ENCODE measurements at regions not wholly inside any gene's neighbourhood (a gene's known extent, or its start where the extent isn't known, plus 50 kb on each side); places are given as distances from the start of the nearest gene placed in this dataset.
"Not testable (repeated sequence)": the region's sequence is repeated elsewhere in the genome, so short reads cannot be mapped to it uniquely, and the experiment has no call there.

GRCh38 chr1:180749-181205 is 270.7 kb downstream of the OR4F29 start:
- not testable (repeated sequence) for H3K4me3 ChIP-seq; H3K27ac ChIP-seq; H3K27me3 ChIP-seq; H3K9me3 ChIP-seq (ENCODE audit: low read depth); H3K4me1 ChIP-seq (ENCODE audit: low read depth); H3K36me3 ChIP-seq
- peak in 1 of 2 donors; percentile 8 for DNase-seq (ENCODE audit: low read depth in 1 of 2, low spot score in 1 of 2)

GRCh38 chr1:138842-139241 is 312.6 kb downstream of the OR4F29 start:
- not testable (repeated sequence) for H3K9me3 ChIP-seq (ENCODE audit: low read depth); H3K36me3 ChIP-seq; H3K4me3 ChIP-seq; DNase-seq (ENCODE audit: low read depth in 1 of 2, low spot score in 1 of 2); H3K27ac ChIP-seq; H3K27me3 ChIP-seq; H3K4me1 ChIP-seq (ENCODE audit: low read depth)

GRCh38 chr1:137664-138063 is 313.8 kb downstream of the OR4F29 start:
- not testable (repeated sequence) for H3K4me3 ChIP-seq; H3K36me3 ChIP-seq; H3K4me1 ChIP-seq (ENCODE audit: low read depth); H3K27me3 ChIP-seq; H3K27ac ChIP-seq; DNase-seq (ENCODE audit: low read depth in 1 of 2, low spot score in 1 of 2); H3K9me3 ChIP-seq (ENCODE audit: low read depth)

- H3K36me3 ChIP-seq; H3K4me3 ChIP-seq; H3K27me3 ChIP-seq; H3K27ac ChIP-seq; H3K4me1 ChIP-seq (ENCODE audit: low read depth); H3K9me3 ChIP-seq (ENCODE audit: low read depth); DNase-seq (ENCODE audit: low read depth in 1 of 2, low spot score in 1 of 2): not testable (repeated sequence)
Observed at GRCh38 chr1:136344-136932, 315.0 kb downstream of the OR4F29 start.

GRCh38 chr1:134936-135335 is 316.5 kb downstream of the OR4F29 start:
- not testable (repeated sequence) for H3K27me3 ChIP-seq; H3K9me3 ChIP-seq (ENCODE audit: low read depth); H3K27ac ChIP-seq; H3K4me1 ChIP-seq (ENCODE audit: low read depth); DNase-seq (ENCODE audit: low read depth in 1 of 2, low spot score in 1 of 2); H3K36me3 ChIP-seq; H3K4me3 ChIP-seq

GRCh38 chr1:118440-118839 is 333.0 kb downstream of the OR4F29 start:
- not testable (repeated sequence) for H3K4me1 ChIP-seq (ENCODE audit: low read depth); H3K27ac ChIP-seq; H3K9me3 ChIP-seq (ENCODE audit: low read depth); DNase-seq (ENCODE audit: low read depth in 1 of 2, low spot score in 1 of 2); H3K4me3 ChIP-seq; H3K36me3 ChIP-seq; H3K27me3 ChIP-seq

GRCh38 chr1:115534-115933 is 335.9 kb downstream of the OR4F29 start:
- not testable (repeated sequence) for H3K27ac ChIP-seq; H3K9me3 ChIP-seq (ENCODE audit: low read depth); H3K36me3 ChIP-seq; H3K4me3 ChIP-seq; DNase-seq (ENCODE audit: low read depth in 1 of 2, low spot score in 1 of 2); H3K4me1 ChIP-seq (ENCODE audit: low read depth); H3K27me3 ChIP-seq

GRCh38 chr1:104776-105175 is 346.7 kb downstream of the OR4F29 start:
- H3K27me3 ChIP-seq; H3K4me3 ChIP-seq; H3K36me3 ChIP-seq; H3K27ac ChIP-seq; DNase-seq (ENCODE audit: low read depth in 1 of 2, low spot score in 1 of 2); H3K4me1 ChIP-seq (ENCODE audit: low read depth); H3K9me3 ChIP-seq (ENCODE audit: low read depth): not testable (repeated sequence)

GRCh38 chr1:99481-99880 is 352.0 kb downstream of the OR4F29 start:
- not testable (repeated sequence) for H3K4me3 ChIP-seq; H3K4me1 ChIP-seq (ENCODE audit: low read depth); H3K36me3 ChIP-seq; H3K9me3 ChIP-seq (ENCODE audit: low read depth); DNase-seq (ENCODE audit: low read depth in 1 of 2, low spot score in 1 of 2); H3K27me3 ChIP-seq; H3K27ac ChIP-seq

- not testable (repeated sequence) for H3K27me3 ChIP-seq
Observed at GRCh38 chr1:98811-99210, 352.7 kb downstream of the OR4F29 start.

GRCh38 chr1:91279-91678 is 360.2 kb downstream of the OR4F29 start:
- H3K4me1 ChIP-seq (ENCODE audit: low read depth); H3K36me3 ChIP-seq; H3K27ac ChIP-seq; H3K4me3 ChIP-seq; DNase-seq (ENCODE audit: low read depth in 1 of 2, low spot score in 1 of 2); H3K9me3 ChIP-seq (ENCODE audit: low read depth); H3K27me3 ChIP-seq: not testable (repeated sequence)

More at GRCh38 chr1:98811-99210, 352.7 kb downstream of the OR4F29 start:
- not testable (repeated sequence) for H3K36me3 ChIP-seq; H3K4me3 ChIP-seq; H3K9me3 ChIP-seq (ENCODE audit: low read depth); H3K4me1 ChIP-seq (ENCODE audit: low read depth); DNase-seq (ENCODE audit: low read depth in 1 of 2, low spot score in 1 of 2); H3K27ac ChIP-seq

GRCh38 chr1:88110-88509 is 363.4 kb downstream of the OR4F29 start:
- H3K36me3 ChIP-seq; DNase-seq (ENCODE audit: low read depth in 1 of 2, low spot score in 1 of 2); H3K9me3 ChIP-seq (ENCODE audit: low read depth); H3K27me3 ChIP-seq; H3K4me3 ChIP-seq; H3K4me1 ChIP-seq (ENCODE audit: low read depth); H3K27ac ChIP-seq: not testable (repeated sequence)

GRCh38 chr1:79152-79551 is 372.3 kb downstream of the OR4F29 start:
- H3K27ac ChIP-seq; H3K4me3 ChIP-seq; H3K9me3 ChIP-seq (ENCODE audit: low read depth); H3K36me3 ChIP-seq; DNase-seq (ENCODE audit: low read depth in 1 of 2, low spot score in 1 of 2); H3K4me1 ChIP-seq (ENCODE audit: low read depth); H3K27me3 ChIP-seq: not testable (repeated sequence)

GRCh38 chr1:65119-65518 is 386.4 kb downstream of the OR4F29 start, which contains the start of gene OR4F5:
TSS of gene OR4F5 (plus strand) at chr1:65419.
- not testable (repeated sequence) for H3K27ac ChIP-seq; H3K4me3 ChIP-seq; H3K36me3 ChIP-seq; H3K4me1 ChIP-seq (ENCODE audit: low read depth); H3K9me3 ChIP-seq (ENCODE audit: low read depth); DNase-seq (ENCODE audit: low read depth in 1 of 2, low spot score in 1 of 2); H3K27me3 ChIP-seq

- not testable (repeated sequence) for H3K4me1 ChIP-seq (ENCODE audit: low read depth); H3K27me3 ChIP-seq; H3K27ac ChIP-seq; H3K36me3 ChIP-seq; H3K4me3 ChIP-seq; H3K9me3 ChIP-seq (ENCODE audit: low read depth); DNase-seq (ENCODE audit: low read depth in 1 of 2, low spot score in 1 of 2)
Observed at GRCh38 chr1:56014-56531, 395.4 kb downstream of the OR4F29 start.

Measured in cardiac muscle cell (in vitro differentiated cells and primary cell).